ENCODE measurements at regions not wholly inside any gene's neighbourhood (a gene's known extent, or its start where the extent isn't known, plus 50 kb on each side); places are given as distances from the start of the nearest gene placed in this dataset.

DNA sequence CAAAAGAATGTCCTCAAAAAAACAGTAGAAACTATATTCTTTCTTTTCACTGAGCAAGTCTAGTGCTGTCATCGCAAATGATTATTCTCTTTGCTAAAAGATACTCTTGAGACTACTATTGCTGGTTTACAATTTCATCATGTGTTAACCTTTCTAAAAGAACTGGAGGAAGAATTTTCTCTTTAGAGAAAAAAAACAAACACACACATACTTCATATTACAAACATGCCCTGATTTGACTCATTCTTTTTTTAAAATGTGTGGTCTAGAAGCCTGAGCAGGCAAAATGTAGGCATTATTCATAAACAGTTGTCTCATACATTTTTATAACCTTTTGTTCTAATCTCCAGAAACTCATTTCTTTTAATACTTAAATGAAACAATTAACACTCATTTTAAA lies 60.6 kb upstream of the FAT4 start:
- Histone ChIP-seq H3K27me3 (ENCODE audit: insufficient read depth, low read length) (no peaks in the 10 kb centered on the region), H3K9ac (ENCODE audit: low read length) (no peak overlapping the region), H3K79me2 (ENCODE audit: insufficient read depth, low read length) (no peaks in the 10 kb centered on the region), H3K9me3 (ENCODE audit: control insufficient read depth in 1 of 2, insufficient read depth in 1 of 2, low read depth in 1 of 2, low read length in 2 of 2) (no peaks in the 10 kb centered on the region), H3K4me3 (replicated peaks in 1 of 2; ENCODE audit: low read depth in 1 of 2, low read length in 2 of 2) (no peak overlapping the region), H3K36me3 (ENCODE audit: control insufficient read depth in 1 of 2, insufficient read depth in 2 of 2, low read length in 2 of 2) (no peaks in the 10 kb centered on the region), H3K4me1 (ENCODE audit: control insufficient read depth in 1 of 2, insufficient read depth in 2 of 2, low read length in 2 of 2) (no peaks in the 10 kb centered on the region), H3K9me2 (ENCODE audit: insufficient read depth) (no peaks in the 10 kb centered on the region), H2AFZ (ENCODE audit: low read depth, low read length, poor library complexity, severe bottlenecking) (no peak overlapping the region), H3K4me2 (ENCODE audit: low read length) (no peak overlapping the region), H4K20me1 (ENCODE audit: insufficient read depth) (no peaks in the 10 kb centered on the region), H3K27ac (ENCODE audit: low read depth, low read length) (no peak overlapping the region)
- no peak for ATAC-seq
- no TSS peak for BruUV-seq (replicated peaks)
- DNase-seq (ENCODE audit: low read depth, low spot score): no peak
- TF ChIP-seq TCF7L2 (IDR thresholded peaks at IDR 0.05; ENCODE audit: borderline replicate concordance, extremely low read depth, insufficient read depth, insufficient read length) (no peak), SIN3A (IDR thresholded peaks at IDR 0.05; ENCODE audit: low read depth) (no peak), EZH2 (IDR thresholded peaks at IDR 0.05) (no peak), ELF1 (IDR thresholded peaks at IDR 0.05; ENCODE audit: borderline replicate concordance, low read depth) (no peak), CBX3 (IDR thresholded peaks at IDR 0.05; ENCODE audit: low read depth) (no peak), EGR1 (IDR thresholded peaks at IDR 0.05; ENCODE audit: low read depth) (no peak), JUND (IDR thresholded peaks at IDR 0.05) (no peak), ZNF274 (IDR thresholded peaks at IDR 0.05; ENCODE audit: low read depth, low read length) (no peak), ZFX (IDR thresholded peaks at IDR 0.05) (no peak), FOSL1 (IDR thresholded peaks at IDR 0.05; ENCODE audit: low read depth) (no peak), SRF (IDR thresholded peaks at IDR 0.05; ENCODE audit: low read depth) (no peak), EZH2phosphoT487 (IDR thresholded peaks at IDR 0.05; ENCODE audit: borderline replicate concordance) (no peak)
- TF ChIP-seq, protein P1, sequence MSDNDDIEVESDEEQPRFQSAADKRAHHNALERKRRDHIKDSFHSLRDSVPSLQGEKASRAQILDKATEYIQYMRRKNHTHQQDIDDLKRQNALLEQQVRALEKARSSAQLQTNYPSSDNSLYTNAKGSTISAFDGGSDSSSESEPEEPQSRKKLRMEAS (IDR thresholded peaks at IDR 0.05): no peak
- TF ChIP-seq, protein P2, sequence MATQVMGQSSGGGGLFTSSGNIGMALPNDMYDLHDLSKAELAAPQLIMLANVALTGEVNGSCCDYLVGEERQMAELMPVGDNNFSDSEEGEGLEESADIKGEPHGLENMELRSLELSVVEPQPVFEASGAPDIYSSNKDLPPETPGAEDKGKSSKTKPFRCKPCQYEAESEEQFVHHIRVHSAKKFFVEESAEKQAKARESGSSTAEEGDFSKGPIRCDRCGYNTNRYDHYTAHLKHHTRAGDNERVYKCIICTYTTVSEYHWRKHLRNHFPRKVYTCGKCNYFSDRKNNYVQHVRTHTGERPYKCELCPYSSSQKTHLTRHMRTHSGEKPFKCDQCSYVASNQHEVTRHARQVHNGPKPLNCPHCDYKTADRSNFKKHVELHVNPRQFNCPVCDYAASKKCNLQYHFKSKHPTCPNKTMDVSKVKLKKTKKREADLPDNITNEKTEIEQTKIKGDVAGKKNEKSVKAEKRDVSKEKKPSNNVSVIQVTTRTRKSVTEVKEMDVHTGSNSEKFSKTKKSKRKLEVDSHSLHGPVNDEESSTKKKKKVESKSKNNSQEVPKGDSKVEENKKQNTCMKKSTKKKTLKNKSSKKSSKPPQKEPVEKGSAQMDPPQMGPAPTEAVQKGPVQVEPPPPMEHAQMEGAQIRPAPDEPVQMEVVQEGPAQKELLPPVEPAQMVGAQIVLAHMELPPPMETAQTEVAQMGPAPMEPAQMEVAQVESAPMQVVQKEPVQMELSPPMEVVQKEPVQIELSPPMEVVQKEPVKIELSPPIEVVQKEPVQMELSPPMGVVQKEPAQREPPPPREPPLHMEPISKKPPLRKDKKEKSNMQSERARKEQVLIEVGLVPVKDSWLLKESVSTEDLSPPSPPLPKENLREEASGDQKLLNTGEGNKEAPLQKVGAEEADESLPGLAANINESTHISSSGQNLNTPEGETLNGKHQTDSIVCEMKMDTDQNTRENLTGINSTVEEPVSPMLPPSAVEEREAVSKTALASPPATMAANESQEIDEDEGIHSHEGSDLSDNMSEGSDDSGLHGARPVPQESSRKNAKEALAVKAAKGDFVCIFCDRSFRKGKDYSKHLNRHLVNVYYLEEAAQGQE (IDR thresholded peaks at IDR 0.05; ENCODE audit: low read depth): no peak
- ChIA-PET CTCF (no interaction called here), POLR2A (no interaction called here), RAD21 (ENCODE audit: low non-redundant PET in 1 of 2, low total read pairs in 2 of 2, uncharacterized antibody in 2 of 2, unreplicated experiment in 2 of 2) (no interaction called here)
- intact Hi-C loops (cut with micrococcal nuclease): no loop called here

Measured in HCT116 (cell line).